OCI-LY1 (cell line): ENCODE measurements at regions not wholly inside any gene's neighbourhood (a gene's known extent, or its start where the extent isn't known, plus 50 kb on each side); places are given as distances from the start of the nearest gene placed in this dataset.
"Not testable (repeated sequence)": the region's sequence is repeated elsewhere in the genome, so short reads cannot be mapped to it uniquely, and the experiment has no call there.

Source experiments
- CTCF ChIP-seq: fragments of 200-600 bp; sonication (generic), shearing (Covaris generic); IDR thresholded peaks from 2 replicates; pipeline ENCODE4 v1.5.1; 2017; ENCODE audit warnings: mild to moderate bottlenecking, antibody characterized with exemption, low read length, moderate library complexity, mixed read lengths
- EZH2 ChIP-seq: fragments of 200-600 bp; sonication (generic), shearing (Covaris generic); IDR thresholded peaks from 2 replicates; pipeline ENCODE4 v1.8.0; 2017; ENCODE audit warnings: borderline replicate concordance, mixed run types, mild to moderate bottlenecking, antibody characterized with exemption, low read length, moderate library complexity, mixed read lengths

- not testable (repeated sequence) for TF ChIP-seq CTCF, EZH2
Measured at GRCh38 chr9:40942730-40943129, 185.8 kb downstream of the FOXD4L6 start.
